HepG2 (cell line): ENCODE measurements at regions not wholly inside any gene's neighbourhood (a gene's known extent, or its start where the extent isn't known, plus 50 kb on each side); places are given as distances from the start of the nearest gene placed in this dataset.

Experiments used
- CEBPG ChIP-seq: IDR thresholded peaks from 2 replicates; pipeline ENCODE4 v1.6.1; 2016
- MEIS2 ChIP-seq: sonication (generic); formaldehyde crosslinking; IDR thresholded peaks from 2 replicates; pipeline ENCODE4 v1.9.0; 2021; ENCODE audit warnings: mild to moderate bottlenecking, missing genetic modification reagents
- PRDM10 ChIP-seq: sonication (generic); formaldehyde crosslinking; IDR thresholded peaks from 2 replicates; pipeline ENCODE4 v1.4.0; 2020; ENCODE audit warnings: low read depth, missing genetic modification reagents
- ZNF232 ChIP-seq: sonication (generic); formaldehyde crosslinking; IDR thresholded peaks from 2 replicates; pipeline ENCODE4 v1.4.0; 2020; ENCODE audit warnings: missing genetic modification reagents, borderline replicate concordance
- ZNF280B ChIP-seq: sonication (generic); formaldehyde crosslinking; IDR thresholded peaks from 2 replicates; pipeline ENCODE4 v1.5.0; 2020; ENCODE audit warnings: missing genetic modification reagents, mild to moderate bottlenecking, borderline replicate concordance
- ZNF770 ChIP-seq: sonication (generic); formaldehyde crosslinking; IDR thresholded peaks from 2 replicates; pipeline ENCODE4 v1.5.0; 2020; ENCODE audit warnings: mild to moderate bottlenecking, missing genetic modification reagents
- ZXDC ChIP-seq: sonication (generic); formaldehyde crosslinking; IDR thresholded peaks from 2 replicates; pipeline ENCODE4 v1.5.0; 2020; ENCODE audit warnings: mild to moderate bottlenecking, missing genetic modification reagents

- no peak for TF ChIP-seq ZXDC (CRISPR knock-in tag)
- TF ChIP-seq ZNF770, result no peak
- no peak for TF ChIP-seq MEIS2 (CRISPR knock-in tag)
- TF ChIP-seq ZNF280B (CRISPR knock-in tag), result no peak
- TF ChIP-seq ZNF232 (CRISPR knock-in tag), result no peak
- no peak for TF ChIP-seq PRDM10 (CRISPR knock-in tag)
- no peak for TF ChIP-seq CEBPG
- TF ChIP-seq, all 625 proteins: peak for 0
Observed at GRCh38 chr14:29197557-29197956, 431.0 kb downstream of the FOXG1 start (continued).
